ENCODE measurements at regions not wholly inside any gene's neighbourhood (a gene's known extent, or its start where the extent isn't known, plus 50 kb on each side); places are given as distances from the start of the nearest gene placed in this dataset.

DNA sequence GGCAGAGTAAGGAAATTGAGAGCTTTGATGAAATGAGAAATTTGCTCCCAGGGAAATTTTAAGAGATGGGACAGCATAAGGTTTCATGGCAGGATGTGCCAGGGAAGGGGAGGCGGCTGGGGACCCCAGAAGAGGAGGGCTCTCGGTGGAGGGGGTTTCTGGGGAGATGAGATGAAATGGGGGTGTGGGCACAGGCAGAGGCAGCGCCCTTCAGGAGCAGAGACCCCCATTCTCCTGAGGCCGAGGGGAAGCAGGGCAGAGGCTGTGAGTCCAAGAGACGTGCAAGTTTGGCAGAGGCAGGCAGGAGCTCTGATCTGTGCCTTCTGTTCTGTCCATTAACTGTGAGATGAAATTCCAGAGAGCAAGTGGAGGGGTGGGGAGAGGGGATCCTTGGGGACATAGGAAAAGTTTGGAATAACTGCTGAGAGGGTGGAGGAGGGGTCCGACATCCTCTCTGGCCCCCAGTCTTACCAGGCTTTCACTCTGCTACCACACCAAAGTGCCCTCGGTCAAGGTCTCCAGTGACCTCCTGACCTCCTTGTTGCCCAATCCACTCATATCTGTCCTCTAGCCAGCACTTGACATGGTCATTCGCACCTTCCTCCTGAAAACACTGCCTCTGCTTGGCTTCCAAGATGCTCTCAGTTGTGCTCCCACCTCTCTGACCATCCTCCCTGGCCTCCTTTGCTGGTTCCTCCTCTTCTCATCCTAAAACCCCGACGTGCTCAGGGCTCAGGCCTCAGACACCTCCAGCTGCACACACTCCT lies 108.1 kb upstream of the MVB12B start:
- Mint-ChIP-seq H3K27ac (ENCODE audit: low read depth, unreplicated experiment) (no peak overlapping the region), H3K27me3 (ENCODE audit: insufficient read depth, unreplicated experiment) (peaks cover 48% of the 10 kb centered on the region), H3K4me3 (ENCODE audit: unreplicated experiment) (no peak overlapping the region), H3K9me3 (ENCODE audit: unreplicated experiment) (peaks cover 20% of the 10 kb centered on the region), H3K36me3 (ENCODE audit: insufficient read depth, unreplicated experiment) (no peaks in the 10 kb centered on the region), H3K4me1 (ENCODE audit: insufficient read depth, unreplicated experiment) (no peaks in the 10 kb centered on the region)
- POLR2A ChIA-PET, result interaction anchor here (0.5 kb wide), 1 partner anchor 72 kb away, joined by 3 read pairs; no protein-coding TSS in a partner anchor
- no TSS peak for BruUV-seq (replicated peaks)
- intact Hi-C loops (cut with micrococcal nuclease), result no loop called here
- TF ChIP-seq, protein P1, sequence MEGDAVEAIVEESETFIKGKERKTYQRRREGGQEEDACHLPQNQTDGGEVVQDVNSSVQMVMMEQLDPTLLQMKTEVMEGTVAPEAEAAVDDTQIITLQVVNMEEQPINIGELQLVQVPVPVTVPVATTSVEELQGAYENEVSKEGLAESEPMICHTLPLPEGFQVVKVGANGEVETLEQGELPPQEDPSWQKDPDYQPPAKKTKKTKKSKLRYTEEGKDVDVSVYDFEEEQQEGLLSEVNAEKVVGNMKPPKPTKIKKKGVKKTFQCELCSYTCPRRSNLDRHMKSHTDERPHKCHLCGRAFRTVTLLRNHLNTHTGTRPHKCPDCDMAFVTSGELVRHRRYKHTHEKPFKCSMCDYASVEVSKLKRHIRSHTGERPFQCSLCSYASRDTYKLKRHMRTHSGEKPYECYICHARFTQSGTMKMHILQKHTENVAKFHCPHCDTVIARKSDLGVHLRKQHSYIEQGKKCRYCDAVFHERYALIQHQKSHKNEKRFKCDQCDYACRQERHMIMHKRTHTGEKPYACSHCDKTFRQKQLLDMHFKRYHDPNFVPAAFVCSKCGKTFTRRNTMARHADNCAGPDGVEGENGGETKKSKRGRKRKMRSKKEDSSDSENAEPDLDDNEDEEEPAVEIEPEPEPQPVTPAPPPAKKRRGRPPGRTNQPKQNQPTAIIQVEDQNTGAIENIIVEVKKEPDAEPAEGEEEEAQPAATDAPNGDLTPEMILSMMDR (IDR thresholded peaks at IDR 0.05; ENCODE audit: unreplicated experiment), result no peak
- no peak for DNase-seq (ENCODE audit: unreplicated experiment)
- CTCF ChIA-PET, result no interaction called here

DNA sequence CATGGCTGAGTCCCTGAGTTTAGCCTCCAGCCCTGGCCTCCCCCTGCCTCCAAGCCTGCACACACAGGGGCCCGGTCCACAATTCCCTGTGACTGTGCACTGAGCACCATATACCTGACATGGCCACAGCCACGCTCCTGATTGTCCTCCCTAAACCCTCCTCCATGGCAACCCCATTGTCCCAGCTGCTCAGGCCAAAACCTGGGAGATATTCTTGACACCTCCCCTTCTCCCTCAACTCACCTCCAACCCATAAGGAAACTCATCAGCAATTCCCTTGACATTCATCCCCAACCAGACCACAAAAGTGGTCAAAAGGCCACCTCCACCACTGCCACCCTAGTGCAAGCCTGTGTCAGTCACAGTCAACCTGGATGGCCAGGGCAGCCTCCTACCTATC lies 107.5 kb upstream of the MVB12B start:
- peaks cover 48% of the 10 kb centered on the region for H3K27me3 Mint-ChIP-seq (ENCODE audit: insufficient read depth, unreplicated experiment)
- ChIA-PET POLR2A (no interaction called here), CTCF (no interaction called here)
- H3K9me3 Mint-ChIP-seq (ENCODE audit: unreplicated experiment), result peaks cover 18% of the 10 kb centered on the region
- TF ChIP-seq, protein P1 (IDR thresholded peaks at IDR 0.05; ENCODE audit: unreplicated experiment), result no peak
- H3K4me3 Mint-ChIP-seq (ENCODE audit: unreplicated experiment), result no peak overlapping the region
- H3K27ac Mint-ChIP-seq (ENCODE audit: low read depth, unreplicated experiment), result no peak overlapping the region
- no TSS peak for BruUV-seq (replicated peaks)
- no peaks in the 10 kb centered on the region for H3K4me1 Mint-ChIP-seq (ENCODE audit: insufficient read depth, unreplicated experiment)
- no peak for DNase-seq (ENCODE audit: unreplicated experiment)
- intact Hi-C loops (cut with micrococcal nuclease), result no loop called here
- no peaks in the 10 kb centered on the region for H3K36me3 Mint-ChIP-seq (ENCODE audit: insufficient read depth, unreplicated experiment)

DNA sequence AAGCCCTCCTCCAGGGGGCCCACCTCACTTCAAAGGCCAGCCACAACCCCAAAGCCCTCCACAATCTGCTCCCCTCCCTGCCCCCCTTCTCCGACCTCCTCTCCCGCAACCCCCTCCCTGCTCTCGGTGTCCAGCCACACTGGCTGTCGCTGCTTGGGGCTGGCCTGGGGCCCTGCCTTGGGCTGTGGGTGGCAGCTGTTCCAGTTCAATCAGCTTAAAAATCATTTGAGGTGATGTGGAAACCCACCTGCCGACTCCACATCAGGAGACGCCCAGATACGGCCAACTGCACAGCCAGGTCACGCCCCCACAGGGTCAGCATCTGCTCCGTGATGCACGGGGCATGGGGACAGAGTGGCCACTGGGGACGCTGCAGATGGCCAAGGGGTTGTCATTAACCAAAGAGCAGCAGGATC lies 107.0 kb upstream of the MVB12B start:
- intact Hi-C loops (cut with micrococcal nuclease), result no loop called here
- no TSS peak for BruUV-seq (replicated peaks)
- CTCF ChIA-PET, result no interaction called here
- Mint-ChIP-seq H3K4me1 (ENCODE audit: insufficient read depth, unreplicated experiment) (no peaks in the 10 kb centered on the region), H3K4me3 (ENCODE audit: unreplicated experiment) (no peak overlapping the region), H3K9me3 (ENCODE audit: unreplicated experiment) (peaks cover 14% of the 10 kb centered on the region), H3K27me3 (ENCODE audit: insufficient read depth, unreplicated experiment) (peaks cover 45% of the 10 kb centered on the region), H3K27ac (ENCODE audit: low read depth, unreplicated experiment) (no peak overlapping the region), H3K36me3 (ENCODE audit: insufficient read depth, unreplicated experiment) (no peaks in the 10 kb centered on the region)
- DNase-seq (ENCODE audit: unreplicated experiment), result no peak
- POLR2A ChIA-PET, result no interaction called here
- TF ChIP-seq, protein P1 (IDR thresholded peaks at IDR 0.05; ENCODE audit: unreplicated experiment), result no peak

DNA sequence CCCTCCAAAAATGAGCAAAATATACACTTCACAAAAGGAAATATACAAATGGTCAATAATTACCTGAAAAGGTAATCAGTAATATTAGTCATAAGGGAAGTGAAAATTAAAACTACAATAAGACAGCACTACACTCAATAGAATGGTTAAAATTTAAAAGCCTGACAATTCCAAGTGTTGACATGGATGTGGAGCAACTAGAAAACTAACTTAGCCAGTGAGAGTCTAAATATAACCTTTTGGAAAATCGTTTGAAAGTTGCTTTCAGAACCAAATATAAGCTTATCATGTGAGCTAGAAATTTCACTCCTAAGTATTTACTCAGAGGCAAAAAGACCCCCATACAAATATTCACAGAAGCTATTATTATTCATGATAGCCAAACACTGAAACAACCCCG lies 105.1 kb upstream of the MVB12B start:
- CTCF ChIA-PET, result interaction anchor here (0.6 to 1.3 kb wide), 2 partner anchors 340 to 810 kb away, joined by 3 to 4 read pairs; no protein-coding TSS in a partner anchor
- peaks cover 45% of the 10 kb centered on the region for H3K27me3 Mint-ChIP-seq (ENCODE audit: insufficient read depth, unreplicated experiment)
- no peaks in the 10 kb centered on the region for H3K36me3 Mint-ChIP-seq (ENCODE audit: insufficient read depth, unreplicated experiment)
- no peak overlapping the region for H3K27ac Mint-ChIP-seq (ENCODE audit: low read depth, unreplicated experiment)
- BruUV-seq (replicated peaks), result no TSS peak
- intact Hi-C loops (cut with micrococcal nuclease), result no loop called here
- H3K4me3 Mint-ChIP-seq (ENCODE audit: unreplicated experiment), result no peak overlapping the region
- POLR2A ChIA-PET, result no interaction called here
- no peak for DNase-seq (ENCODE audit: unreplicated experiment)
- TF ChIP-seq, protein P1 (IDR thresholded peaks at IDR 0.05; ENCODE audit: unreplicated experiment), result no peak
- no peaks in the 10 kb centered on the region for H3K9me3 Mint-ChIP-seq (ENCODE audit: unreplicated experiment)
- H3K4me1 Mint-ChIP-seq (ENCODE audit: insufficient read depth, unreplicated experiment), result no peaks in the 10 kb centered on the region

Data from MCF 10A (cell line).